ENCODE measurements at regions not wholly inside any gene's neighbourhood (a gene's known extent, or its start where the extent isn't known, plus 50 kb on each side); places are given as distances from the start of the nearest gene placed in this dataset.

- 100% methylated on average over 1 of the region's 1 CpG for WGBS, 2 donors (ENCODE audit: low coverage in 1 of 2)
- H3K4me3 ChIP-seq, result no peak overlapping the region
- ATAC-seq, result no peak
- H3K4me1 ChIP-seq, result no peaks in the 10 kb centered on the region
- no peaks in the 10 kb centered on the region for H3K36me3 ChIP-seq
- H3K27ac ChIP-seq, result no peak overlapping the region
- H3K27me3 ChIP-seq, result no peaks in the 10 kb centered on the region
- no peaks in the 10 kb centered on the region for H3K9me3 ChIP-seq
- no peak for TF ChIP-seq POLR2AphosphoS5 (IDR thresholded peaks at IDR 0.05)
- no peak for TF ChIP-seq POLR2A (IDR thresholded peaks at IDR 0.05)
- no peak for TF ChIP-seq CTCF (IDR thresholded peaks at IDR 0.05)
- no peak for TF ChIP-seq EP300 (IDR thresholded peaks at IDR 0.05)
Observed at GRCh38 chr10:59060852-59061251, 115.6 kb upstream of the PHYHIPL start.

DNA sequence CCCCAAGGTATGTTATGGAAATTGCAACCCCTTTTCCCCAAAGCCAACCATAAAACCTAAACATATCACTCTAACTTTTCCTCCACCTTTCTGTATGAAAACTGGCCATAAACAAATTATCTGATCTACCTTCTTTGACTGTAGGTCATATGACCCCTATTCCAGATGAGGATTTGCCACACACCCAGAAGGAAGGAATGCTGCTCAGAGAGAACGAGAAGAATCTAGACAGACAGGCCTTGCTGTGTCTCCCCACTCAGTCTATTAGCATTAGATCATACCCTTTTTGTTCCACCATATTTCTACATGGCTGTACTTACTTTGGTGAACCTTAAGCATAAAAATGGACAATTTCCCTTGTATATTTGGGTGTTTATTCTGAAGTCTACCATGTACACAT, 113.0 kb upstream of the PHYHIPL start:
- WGBS, 2 donors (ENCODE audit: low coverage in 1 of 2), result 79 to 100% methylated on average over 1 of the region's 1 CpG
- Histone ChIP-seq H3K27ac (no peak overlapping the region), H3K4me3 (no peak overlapping the region), H3K4me1 (no peaks in the 10 kb centered on the region), H3K9me3 (no peaks in the 10 kb centered on the region), H3K36me3 (no peaks in the 10 kb centered on the region), H3K27me3 (no peaks in the 10 kb centered on the region)
- no peak for ATAC-seq
- TF ChIP-seq EP300 (IDR thresholded peaks at IDR 0.05), result no peak
- no peak for TF ChIP-seq CTCF (IDR thresholded peaks at IDR 0.05)
- TF ChIP-seq POLR2A (IDR thresholded peaks at IDR 0.05), result no peak
- no peak for TF ChIP-seq POLR2AphosphoS5 (IDR thresholded peaks at IDR 0.05)

- Histone ChIP-seq H3K9me3 (no peaks in the 10 kb centered on the region), H3K27me3 (no peaks in the 10 kb centered on the region), H3K36me3 (no peaks in the 10 kb centered on the region), H3K4me3 (no peak overlapping the region), H3K27ac (no peak overlapping the region), H3K4me1 (no peaks in the 10 kb centered on the region)
- WGBS, 2 donors (ENCODE audit: low coverage in 1 of 2), result 92% methylated on average over 2 of the region's 2 CpGs; no CpG with 5 or more reads in 1 of the 2 donors
- TF ChIP-seq POLR2A (IDR thresholded peaks at IDR 0.05) (no peak), POLR2AphosphoS5 (IDR thresholded peaks at IDR 0.05) (no peak), CTCF (IDR thresholded peaks at IDR 0.05) (no peak), EP300 (IDR thresholded peaks at IDR 0.05) (no peak)
- ATAC-seq, result no peak
Observed at GRCh38 chr10:59064080-59064692, 112.3 kb upstream of the PHYHIPL start.

DNA sequence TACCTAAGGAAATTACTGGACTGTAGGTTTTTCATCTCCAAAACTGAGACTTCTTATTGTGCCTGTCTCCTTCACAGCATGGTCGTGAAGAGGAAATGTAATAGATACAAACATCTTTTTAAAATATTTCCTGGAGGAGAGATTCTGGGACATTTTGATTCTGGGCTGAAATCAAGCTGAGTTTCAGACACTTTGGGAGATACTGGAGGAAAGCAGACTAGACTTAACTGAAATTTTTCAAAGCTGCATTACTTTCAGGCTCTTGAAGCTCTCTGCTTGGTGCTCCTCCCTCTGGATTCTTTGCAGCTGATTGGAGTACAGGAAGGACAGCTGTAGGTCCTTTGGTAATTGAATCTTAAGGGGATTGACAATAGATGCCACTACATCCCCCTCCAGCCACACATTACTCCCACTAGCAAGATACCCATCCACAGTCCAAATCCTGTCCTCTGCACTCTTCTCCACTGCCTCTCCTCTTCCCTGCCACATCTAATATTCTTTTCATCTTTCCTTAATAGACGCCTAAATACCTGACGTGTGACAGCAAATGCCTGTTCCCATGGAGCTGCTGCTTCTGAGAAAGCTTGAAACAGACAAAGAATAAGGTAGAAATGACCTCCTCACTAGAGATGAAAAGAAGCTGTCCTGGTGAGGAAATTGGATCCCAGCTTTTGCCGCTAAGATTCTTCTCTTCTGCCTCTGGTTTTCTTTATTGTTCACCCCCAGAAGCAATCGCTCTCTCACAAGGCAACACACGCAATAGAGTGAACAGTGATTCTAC, 111.5 kb upstream of the PHYHIPL start:
- Histone ChIP-seq H3K4me1 (no peaks in the 10 kb centered on the region), H3K4me3 (no peak overlapping the region), H3K36me3 (no peaks in the 10 kb centered on the region), H3K27ac (no peak overlapping the region), H3K27me3 (no peaks in the 10 kb centered on the region), H3K9me3 (no peaks in the 10 kb centered on the region)
- WGBS, 2 donors (ENCODE audit: low coverage in 1 of 2), result 82 to 87% methylated on average over 6 of the region's 6 CpGs
- ATAC-seq, result no peak
- TF ChIP-seq EP300 (IDR thresholded peaks at IDR 0.05) (no peak), CTCF (IDR thresholded peaks at IDR 0.05) (no peak), POLR2AphosphoS5 (IDR thresholded peaks at IDR 0.05) (no peak), POLR2A (IDR thresholded peaks at IDR 0.05) (no peak)
